Hepatocyte (in vitro differentiated cells): ENCODE measurements at regions not wholly inside any gene's neighbourhood (a gene's known extent, or its start where the extent isn't known, plus 50 kb on each side); places are given as distances from the start of the nearest gene placed in this dataset. TPM values are rescaled to one million over a fixed set of nuclear protein-coding genes. Genes with fewer than 3 reads are reported as not detected.

Experiments used
- DNase-seq: peaks from one replicate; pipeline ENCODE4 v3.0.0-alpha.2; 2016; ENCODE audit warnings: low spot score
- H2AFZ ChIP-seq: fragments of 200-600 bp; sonication (generic); 2 replicates; pipeline ENCODE4 v1.6.0; 2016; ENCODE audit warnings: antibody characterized with exemption, mild to moderate bottlenecking
- H3K27ac ChIP-seq: fragments of 200-600 bp; sonication (generic); 2 replicates; pipeline ENCODE4 v1.5.1; 2016; ENCODE audit warnings: mild to moderate bottlenecking
- H3K27me3 ChIP-seq: fragments of 200-600 bp; sonication (generic); 2 replicates; pipeline ENCODE4 v1.6.1; 2016
- H3K36me3 ChIP-seq: fragments of 200-600 bp; sonication (generic); replicated peaks from 2 replicates; pipeline ENCODE4 v1.5.1; 2016; ENCODE audit warnings: low read depth; ENCODE audit not compliant: insufficient read depth
- H3K4me1 ChIP-seq: fragments of 200-600 bp; sonication (generic); 2 replicates; pipeline ENCODE4 v1.5.1; 2016; ENCODE audit warnings: mild to moderate bottlenecking, moderate library complexity; ENCODE audit not compliant: insufficient read depth
- H3K4me2 ChIP-seq: fragments of 200-600 bp; sonication (generic); 2 replicates; pipeline ENCODE4 v1.6.0; 2016
- H3K4me3 ChIP-seq: fragments of 200-600 bp; sonication (generic); 2 replicates; pipeline ENCODE4 v1.5.1; 2016; ENCODE audit warnings: mild to moderate bottlenecking
- H3K79me2 ChIP-seq: fragments of 200-600 bp; sonication (generic); 2 replicates; pipeline ENCODE4 v1.6.0; 2017; ENCODE audit warnings: mild to moderate bottlenecking
- H3K9me2 ChIP-seq: fragments of 200-600 bp; sonication (generic); replicated peaks from 2 replicates; pipeline ENCODE4 v1.6.0; 2017; ENCODE audit warnings: mild to moderate bottlenecking; ENCODE audit not compliant: insufficient read depth
- H3K9me3 ChIP-seq: fragments of 200-600 bp; sonication (generic); 2 replicates; pipeline ENCODE4 v1.5.1; 2016; ENCODE audit warnings: low read depth, mild to moderate bottlenecking
- H4K20me1 ChIP-seq: fragments of 200-600 bp; sonication (generic); 2 replicates; pipeline ENCODE4 v1.6.0; 2016; ENCODE audit warnings: mild to moderate bottlenecking; ENCODE audit not compliant: insufficient read depth, poor library complexity, severe bottlenecking
- CTCF ChIP-seq: fragments of 200-600 bp; sonication (generic); IDR thresholded peaks from 2 replicates; pipeline ENCODE4 v1.5.1; 2016; ENCODE audit warnings: antibody characterized with exemption, mild to moderate bottlenecking; ENCODE audit not compliant: poor library complexity
- EZH2 ChIP-seq: fragments of 200-600 bp; sonication (generic); IDR thresholded peaks from 2 replicates; pipeline ENCODE4 v1.6.1; 2016; ENCODE audit warnings: antibody characterized with exemption, mild to moderate bottlenecking, borderline replicate concordance
- EZH2phosphoT487 ChIP-seq: fragments of 200-600 bp; sonication (generic); IDR thresholded peaks from one replicate; pipeline ENCODE4 v1.6.1; 2018; ENCODE audit warnings: antibody characterized with exemption, mild to moderate bottlenecking, low read depth, moderate library complexity; ENCODE audit not compliant: unreplicated experiment, severe bottlenecking
- WGBS: methylation state at CpG from one replicate; pipeline ENCODE4 v1.1.6; 2016; ENCODE audit warnings: low lambda C conversion rate; ENCODE audit errors: missing lambda C conversion rate; 5-methylcytosine and 5-hydroxymethylcytosine counted together
- small RNA-seq: library from RNA; depleted of rRNA; stranded (forward); fragments of <200 nt; gene quantifications from one replicate; pipeline ENCODE3, GENCODE V24; 2014

GRCh38 chr5:62256161-62257019 lies 49.6 kb upstream of the KIF2A start:
- TF ChIP-seq EZH2phosphoT487 (no peak), CTCF (no peak), EZH2 (no peak)
- no peaks in the 10 kb centered on the region for H3K79me2 ChIP-seq
- DNase-seq = no peak

More at GRCh38 chr5:62256161-62257019, 49.6 kb upstream of the KIF2A start:
- no peak overlapping the region for H3K4me3 ChIP-seq
- H2AFZ ChIP-seq = peak overlapping the region; percentile 36
- no peaks in the 10 kb centered on the region for H3K4me1 ChIP-seq
- 48% methylated on average over 8 of the region's 8 CpGs for WGBS
- H3K27ac ChIP-seq = peak overlapping the region; percentile 23
- peak overlapping the region; percentile 32 for H3K4me2 ChIP-seq
- H3K9me2 ChIP-seq = no peaks in the 10 kb centered on the region
- no peaks in the 10 kb centered on the region for H4K20me1 ChIP-seq
- H3K9me3 ChIP-seq = no peaks in the 10 kb centered on the region
- H3K27me3 ChIP-seq = no peaks in the 10 kb centered on the region
- no peaks in the 10 kb centered on the region for H3K36me3 ChIP-seq

Small RNA genes lying in the stretch of these regions (small RNA-seq; reads per million reads assigned to genes)
- gene RN7SKP157 (not detected), gene RNU6-913P (not detected)
